OCI-LY1 (cell line): ENCODE measurements at regions not wholly inside any gene's neighbourhood (a gene's known extent, or its start where the extent isn't known, plus 50 kb on each side); places are given as distances from the start of the nearest gene placed in this dataset.

ENCODE experiments used
- EZH2 ChIP-seq: fragments of 200-600 bp; sonication (generic), shearing (Covaris generic); IDR thresholded peaks from 2 replicates; pipeline ENCODE4 v1.8.0; 2017; ENCODE audit warnings: borderline replicate concordance, mixed run types, mild to moderate bottlenecking, antibody characterized with exemption, low read length, moderate library complexity, mixed read lengths
- TF ChIP-seq, protein P1 (sequence below): fragments of 200-600 bp; sonication (generic), shearing (Covaris generic); IDR thresholded peaks from 2 replicates; pipeline ENCODE4 v1.5.1; 2017; ENCODE audit warnings: mild to moderate bottlenecking, antibody characterized with exemption, low read length, moderate library complexity, mixed read lengths

DNA sequence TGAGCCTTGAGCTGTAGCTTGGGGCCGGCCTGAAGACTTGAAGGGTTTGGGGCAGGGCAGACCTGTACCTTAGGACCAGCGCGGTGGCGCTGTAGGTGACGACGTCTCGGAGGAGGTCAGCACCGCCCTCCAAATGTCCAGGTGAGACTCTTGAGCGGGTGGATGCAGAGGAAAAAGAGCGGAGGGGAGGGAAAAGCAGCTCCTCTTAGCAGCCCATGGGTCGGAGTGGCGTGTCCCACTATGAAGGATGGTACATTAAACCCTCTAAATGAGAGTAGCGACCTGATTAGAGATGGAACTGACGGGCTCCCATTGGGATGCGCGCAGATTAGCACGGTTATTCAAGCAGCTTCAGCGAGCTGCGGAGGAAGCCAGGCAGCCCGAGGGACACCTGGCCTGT, 77.0 kb upstream of the MAP1LC3B2 start:
- TF ChIP-seq EZH2, result no peak
- TF ChIP-seq, protein P1, sequence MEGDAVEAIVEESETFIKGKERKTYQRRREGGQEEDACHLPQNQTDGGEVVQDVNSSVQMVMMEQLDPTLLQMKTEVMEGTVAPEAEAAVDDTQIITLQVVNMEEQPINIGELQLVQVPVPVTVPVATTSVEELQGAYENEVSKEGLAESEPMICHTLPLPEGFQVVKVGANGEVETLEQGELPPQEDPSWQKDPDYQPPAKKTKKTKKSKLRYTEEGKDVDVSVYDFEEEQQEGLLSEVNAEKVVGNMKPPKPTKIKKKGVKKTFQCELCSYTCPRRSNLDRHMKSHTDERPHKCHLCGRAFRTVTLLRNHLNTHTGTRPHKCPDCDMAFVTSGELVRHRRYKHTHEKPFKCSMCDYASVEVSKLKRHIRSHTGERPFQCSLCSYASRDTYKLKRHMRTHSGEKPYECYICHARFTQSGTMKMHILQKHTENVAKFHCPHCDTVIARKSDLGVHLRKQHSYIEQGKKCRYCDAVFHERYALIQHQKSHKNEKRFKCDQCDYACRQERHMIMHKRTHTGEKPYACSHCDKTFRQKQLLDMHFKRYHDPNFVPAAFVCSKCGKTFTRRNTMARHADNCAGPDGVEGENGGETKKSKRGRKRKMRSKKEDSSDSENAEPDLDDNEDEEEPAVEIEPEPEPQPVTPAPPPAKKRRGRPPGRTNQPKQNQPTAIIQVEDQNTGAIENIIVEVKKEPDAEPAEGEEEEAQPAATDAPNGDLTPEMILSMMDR, result no peak
